CD4-positive, alpha-beta T cell (primary cell): ENCODE measurements at regions not wholly inside any gene's neighbourhood (a gene's known extent, or its start where the extent isn't known, plus 50 kb on each side); places are given as distances from the start of the nearest gene placed in this dataset.

ENCODE experiments used
- ATAC-seq: fragments of 200-7000 bp; cut with Tn5 transposase; one replicate; pipeline ENCODE4 v1.10.0; 2022; ENCODE audit warnings: mild to moderate bottlenecking; ENCODE audit not compliant: poor library complexity
- CTCF ChIA-PET: fragments of 350-600 bp; sonication (Branson Sonifier 250); formaldehyde crosslinking; loops from one replicate; lab custom pipeline; 2021; ENCODE audit warnings: antibody characterized with exemption, inconsistent platforms; lab: Charles Lee
- POLR2A ChIA-PET: fragments of 350-600 bp; sonication (Branson Sonifier 250); formaldehyde crosslinking; loops from one replicate; lab custom pipeline; 2021; ENCODE audit warnings: antibody characterized with exemption, inconsistent platforms; lab: Charles Lee
- DNase-seq, 14 experiments: peaks; one replicate each; pipeline ENCODE4 v3.0.0-alpha.2; 2013 to 2020; ENCODE audit warnings: mixed read lengths in 2 of 14
- H3K27ac ChIP-seq, 2 donors: one replicate each; pipeline versions ENCODE4 v1.5.1 to v1.7.0; 2013; ENCODE audit warnings: low read length in 2 of 2, low read depth in 1 of 2, mild to moderate bottlenecking in 1 of 2
- H3K27me3 ChIP-seq, 2 experiments: 1 replicate in 1 of 2; 2 replicates in 1 of 2; pipeline versions ENCODE4 v1.6.1 to v1.7.0; 2013; ENCODE audit warnings: low read length in 2 of 2, control low read depth in 1 of 2, mild to moderate bottlenecking in 1 of 2, moderate library complexity in 1 of 2; ENCODE audit not compliant: insufficient read depth in 2 of 2, control insufficient read depth in 1 of 2
- H3K36me3 ChIP-seq: one replicate; pipeline ENCODE4 v1.6.1; 2013; ENCODE audit warnings: low read length, control low read depth; ENCODE audit not compliant: insufficient read depth
- H3K4me1 ChIP-seq: one replicate; pipeline ENCODE4 v1.6.1; 2013; ENCODE audit warnings: low read length, control low read depth; ENCODE audit not compliant: insufficient read depth
- H3K4me3 ChIP-seq: one replicate; pipeline ENCODE4 v1.5.1; 2013; ENCODE audit warnings: mild to moderate bottlenecking, low read length, moderate library complexity
- H3K9me3 ChIP-seq, 2 experiments: 1 replicate in 1 of 2; 2 replicates in 1 of 2; pipeline versions ENCODE4 v1.6.1 to v1.7.0; 2013; ENCODE audit warnings: low read length in 2 of 2, mild to moderate bottlenecking in 2 of 2, control low read depth in 1 of 2, moderate library complexity in 1 of 2; ENCODE audit not compliant: control insufficient read depth in 1 of 2, insufficient read depth in 1 of 2
- H3K27ac Mint-ChIP-seq: one replicate; pipeline ENCODE4 v1.8.0; 2020; ENCODE audit warnings: mixed read lengths
- H3K27me3 Mint-ChIP-seq: one replicate; pipeline ENCODE4 v1.8.0; 2021; ENCODE audit warnings: mixed read lengths
- H3K36me3 Mint-ChIP-seq: one replicate; pipeline ENCODE4 v1.8.0; 2021; ENCODE audit warnings: low read depth, mixed read lengths
- H3K4me1 Mint-ChIP-seq: one replicate; pipeline ENCODE4 v1.8.0; 2021; ENCODE audit warnings: low read depth, mixed read lengths
- H3K4me3 Mint-ChIP-seq: one replicate; pipeline ENCODE4 v1.8.0; 2020; ENCODE audit warnings: mild to moderate bottlenecking, mixed read lengths
- H3K9me3 Mint-ChIP-seq: one replicate; pipeline ENCODE4 v1.8.0; 2020; ENCODE audit warnings: mixed read lengths
- CTCF ChIP-seq: fragments of 200-600 bp; IDR thresholded peaks from one replicate; pipeline ENCODE4 v1.8.0; 2022; ENCODE audit warnings: antibody characterized with exemption, mild to moderate bottlenecking
- intact Hi-C, 2 experiments: fragments of 100-400 bp; cut with DNase I in 1 of 2; cut with micrococcal nuclease in 1 of 2; formaldehyde crosslinking; loops; one replicate each; pipeline versions ENCODE4 v1.15.1 to v1.9.0; 2023 to 2025; cut with DNase I, micrococcal nuclease

- no peak overlapping the region for H3K4me3 Mint-ChIP-seq
- ChIA-PET POLR2A (no interaction called here), CTCF (no interaction called here)
- H3K27me3 Mint-ChIP-seq = no peaks in the 10 kb centered on the region
- no peak for TF ChIP-seq CTCF
- no peaks in the 10 kb centered on the region for H3K9me3 Mint-ChIP-seq
- peaks cover 30% of the 10 kb centered on the region for H3K4me1 Mint-ChIP-seq
- Histone ChIP-seq H3K27ac (no peak overlapping the region), H3K4me3 (no peak overlapping the region), H3K36me3 (no peaks in the 10 kb centered on the region), H3K4me1 (peaks cover 17% of the 10 kb centered on the region), H3K27me3 (no peaks in the 10 kb centered on the region), H3K9me3 (no peaks in the 10 kb centered on the region)
- DNase-seq (no peak), ATAC-seq (no peak)
- no peak overlapping the region for H3K27ac Mint-ChIP-seq
- intact Hi-C loops = no loop called here
- H3K36me3 Mint-ChIP-seq = no peaks in the 10 kb centered on the region
Observed at GRCh38 chr1:43068911-43069310, 103.2 kb downstream of the EBNA1BP2 start.

- ATAC-seq = peak; percentile 49
- H3K27me3 ChIP-seq = no peaks in the 10 kb centered on the region
- H3K9me3 Mint-ChIP-seq = no peaks in the 10 kb centered on the region
- ChIA-PET CTCF (interaction anchor here (0.9 to 2.8 kb wide), 2 partner anchors 145 to 155 kb away, joined by 3 to 7 read pairs; no protein-coding TSS in a partner anchor), POLR2A (interaction anchor here (0.8 kb wide), 1 partner anchor 136 kb away, joined by 3 read pairs; no protein-coding TSS in a partner anchor)
- H3K4me3 ChIP-seq = peak overlapping the region; percentile 36
- DNase-seq = peak in 8 of 14 experiments; percentile 7 to 49 (median 27)
- H3K36me3 Mint-ChIP-seq = no peaks in the 10 kb centered on the region
- no peaks in the 10 kb centered on the region for H3K27me3 Mint-ChIP-seq
- H3K4me1 Mint-ChIP-seq = peaks cover 26% of the 10 kb centered on the region
- intact Hi-C loops = no loop called here
- TF ChIP-seq CTCF = no peak
- H3K27ac Mint-ChIP-seq = no peak overlapping the region
- peaks cover 14% of the 10 kb centered on the region for H3K4me1 ChIP-seq
- peak overlapping the region; percentile 36 for H3K4me3 Mint-ChIP-seq
- H3K27ac ChIP-seq = no peak overlapping the region
- H3K9me3 ChIP-seq = no peaks in the 10 kb centered on the region
- no peaks in the 10 kb centered on the region for H3K36me3 ChIP-seq
Observed at GRCh38 chr1:43067977-43068751, 103.9 kb downstream of the EBNA1BP2 start.

- Mint-ChIP-seq H3K36me3 (no peaks in the 10 kb centered on the region), H3K27me3 (no peaks in the 10 kb centered on the region), H3K27ac (no peak overlapping the region), H3K9me3 (no peaks in the 10 kb centered on the region), H3K4me3 (peak overlapping the region; percentile 36), H3K4me1 (peaks cover 26% of the 10 kb centered on the region)
- ChIA-PET CTCF (interaction anchor here (2.8 kb wide), 1 partner anchor 145 kb away, joined by 7 read pairs; no protein-coding TSS in a partner anchor), POLR2A (no interaction called here)
- Histone ChIP-seq H3K9me3 (no peaks in the 10 kb centered on the region), H3K27me3 (no peaks in the 10 kb centered on the region), H3K4me3 (no peak overlapping the region), H3K36me3 (no peaks in the 10 kb centered on the region), H3K27ac (no peak overlapping the region), H3K4me1 (peaks cover 14% of the 10 kb centered on the region)
- TF ChIP-seq CTCF = no peak
- DNase-seq = no peak
- intact Hi-C loops = no loop called here
- no peak for ATAC-seq
Observed at GRCh38 chr1:43067233-43067745, 104.8 kb downstream of the EBNA1BP2 start.
